KG1 (cell line): ENCODE measurements at regions not wholly inside any gene's neighbourhood (a gene's known extent, or its start where the extent isn't known, plus 50 kb on each side); places are given as distances from the start of the nearest gene placed in this dataset.

ENCODE experiments used
- DNase-seq: peaks from one replicate; lab custom pipeline; 2025; lab: John Stamatoyannopoulos, UW

GRCh38 chr6:43848671-43849391 is 78.8 kb downstream of the VEGFA start:
- no peak for DNase-seq

GRCh38 chr6:43847741-43848630 is 78.0 kb downstream of the VEGFA start:
- no peak for DNase-seq

- DNase-seq, result no peak
These were observed 76.5 kb downstream of the VEGFA start for GRCh38 chr6:43846556-43846955.

- no peak for DNase-seq
These were observed 75.6 kb downstream of the VEGFA start for GRCh38 chr6:43845646-43846045.

- no peak for DNase-seq
These were observed 73.7 kb downstream of the VEGFA start for GRCh38 chr6:43843669-43844171.

- no peak for DNase-seq
These were observed 73.2 kb downstream of the VEGFA start for GRCh38 chr6:43843097-43843645.

- DNase-seq, result no peak
These were observed 72.3 kb downstream of the VEGFA start for GRCh38 chr6:43842231-43842794.

- DNase-seq, result no peak
These were observed 70.6 kb downstream of the VEGFA start for GRCh38 chr6:43840490-43841218.

- DNase-seq, result no peak
These were observed 68.4 kb downstream of the VEGFA start for GRCh38 chr6:43838276-43839036.

GRCh38 chr6:43837507-43837906 is 67.5 kb downstream of the VEGFA start:
- DNase-seq, result no peak

- DNase-seq, result no peak
These were observed 66.7 kb downstream of the VEGFA start for GRCh38 chr6:43836507-43837240.
